Lung (tissue), 11 donors: ENCODE measurements at regions not wholly inside any gene's neighbourhood (a gene's known extent, or its start where the extent isn't known, plus 50 kb on each side); places are given as distances from the start of the nearest gene placed in this dataset.
A peak's percentile ranks its signal among the peaks of the same experiment; 100 is the strongest.

ENCODE experiments used
- ATAC-seq: fragments of 200-7000 bp; cut with Tn5 transposase; one replicate; pipeline ENCODE4 v1.9.1; 2020; ENCODE audit warnings: moderate number of reproducible peaks; ENCODE audit not compliant: insufficient read depth, low FRiP score
- DNase-seq, 3 donors: peaks; one replicate each; pipeline ENCODE4 v3.0.0-alpha.2; 2013 to 2017
- H3K27ac ChIP-seq, 2 donors: one replicate each; pipeline ENCODE4 v1.5.1; 2013; ENCODE audit warnings: mild to moderate bottlenecking in 2 of 2, moderate library complexity in 2 of 2, control low read depth in 1 of 2, inconsistent platforms in 1 of 2, low read depth in 1 of 2, low read length in 1 of 2
- H3K27me3 ChIP-seq, 3 donors: one replicate each; pipeline ENCODE4 v1.5.1; 2013; ENCODE audit warnings: low read length in 2 of 3; ENCODE audit not compliant: control insufficient read depth in 3 of 3, insufficient read depth in 3 of 3
- H3K36me3 ChIP-seq, 4 donors: one replicate each; pipeline ENCODE4 v1.5.1; 2013; ENCODE audit warnings: low read length in 4 of 4, mild to moderate bottlenecking in 1 of 4, moderate library complexity in 1 of 4; ENCODE audit not compliant: control insufficient read depth in 4 of 4, insufficient read depth in 4 of 4
- H3K4me1 ChIP-seq, 5 donors: one replicate each; pipeline ENCODE4 v1.5.1; 2013; ENCODE audit warnings: low read length in 5 of 5, mild to moderate bottlenecking in 2 of 5, moderate library complexity in 1 of 5; ENCODE audit not compliant: control insufficient read depth in 5 of 5, insufficient read depth in 5 of 5
- H3K4me3 ChIP-seq: one replicate; pipeline ENCODE4 v1.5.1; 2013; ENCODE audit warnings: mild to moderate bottlenecking, control low read depth, moderate library complexity
- H3K9ac ChIP-seq, 2 donors: one replicate each; pipeline ENCODE4 v1.5.1; 2013; ENCODE audit warnings: low read length in 2 of 2, control low read depth in 1 of 2; ENCODE audit not compliant: insufficient read depth in 1 of 2
- H3K9me3 ChIP-seq, 4 donors: one replicate each; pipeline ENCODE4 v1.5.1; 2013; ENCODE audit warnings: low read length in 3 of 4, mild to moderate bottlenecking in 1 of 4, moderate library complexity in 1 of 4; ENCODE audit not compliant: control insufficient read depth in 4 of 4, insufficient read depth in 3 of 4
- CTCF ChIP-seq: IDR thresholded peaks from 2 replicates; pipeline ENCODE4 v1.5.1; 2012; ENCODE audit warnings: mild to moderate bottlenecking; ENCODE audit errors: control extremely low read depth, extremely low read depth
- WGBS, 2 donors: extraction: QIAGEN DNeasy Blood & Tissue Kit; methylation state at CpG; one replicate each; pipeline ENCODE4 v1.1.7; 2013; 5-methylcytosine and 5-hydroxymethylcytosine counted together
- donor health status: control.
- donor health status: control.
- donor health status: Bipolar disorder and iron deficiency.
- donor health status: healthy.
- donor health status: DM: yes; HTN: yes; CAD: no.

GRCh38 chr2:18433872-18434271 lies 126.6 kb downstream of the RDH14 start:
- no peak overlapping the region for H3K4me3 ChIP-seq
- no peaks in the 10 kb centered on the region for H3K9me3 ChIP-seq
- no peak overlapping the region for H3K27ac ChIP-seq
- ATAC-seq: no peak
- no peak overlapping the region for H3K9ac ChIP-seq
- 90% methylated on average over 1 of the region's 1 CpG for WGBS, 2 donors
- peaks cover 0 to 32% (median 10%) of the 10 kb centered on the region in 5 donors for H3K4me1 ChIP-seq
- H3K27me3 ChIP-seq: no peaks in the 10 kb centered on the region
- no peaks in the 10 kb centered on the region for H3K36me3 ChIP-seq
- no peak for DNase-seq
- no peak for TF ChIP-seq CTCF

GRCh38 chr2:18432999-18433398 lies 127.5 kb downstream of the RDH14 start:
- no peaks in the 10 kb centered on the region for H3K27me3 ChIP-seq
- peaks cover 0 to 35% (median 10%) of the 10 kb centered on the region in 5 donors for H3K4me1 ChIP-seq
- ATAC-seq: peak; percentile 50
- no peaks in the 10 kb centered on the region for H3K36me3 ChIP-seq
- H3K27ac ChIP-seq: no peak overlapping the region
- H3K4me3 ChIP-seq: no peak overlapping the region
- peak; percentile 77 to 87 (median 83) for DNase-seq
- 44 to 45% methylated on average over 5 of the region's 5 CpGs for WGBS, 2 donors
- H3K9me3 ChIP-seq: no peaks in the 10 kb centered on the region
- H3K9ac ChIP-seq: no peak overlapping the region
- no peak for TF ChIP-seq CTCF

GRCh38 chr2:18430996-18431748 lies 129.3 kb downstream of the RDH14 start:
- WGBS, 2 donors: 77 to 82% methylated on average over 4 of the region's 4 CpGs
- H3K4me1 ChIP-seq: peaks cover 0 to 32% (median 10%) of the 10 kb centered on the region in 5 donors
- TF ChIP-seq CTCF: no peak
- no peak overlapping the region for H3K4me3 ChIP-seq
- no peaks in the 10 kb centered on the region for H3K36me3 ChIP-seq
- no peaks in the 10 kb centered on the region for H3K9me3 ChIP-seq
- DNase-seq (no peak), ATAC-seq (no peak)
- no peaks in the 10 kb centered on the region for H3K27me3 ChIP-seq
- no peak overlapping the region for H3K27ac ChIP-seq
- H3K9ac ChIP-seq: no peak overlapping the region
